Thyroid gland (tissue), 4 donors: ENCODE measurements at regions not wholly inside any gene's neighbourhood (a gene's known extent, or its start where the extent isn't known, plus 50 kb on each side); places are given as distances from the start of the nearest gene placed in this dataset.

Experiments
- DNase-seq, 2 donors: peaks; one replicate each; pipeline ENCODE4 v3.0.0-alpha.2; 2019
- H3K27ac ChIP-seq, 3 donors: fragments of 200-600 bp; sonication (generic); 1 replicate in 2 of 3; 2 replicates in 1 of 3; pipeline ENCODE4 v1.5.1; 2016 to 2019; ENCODE audit warnings: mild to moderate bottlenecking in 1 of 3, moderate library complexity in 1 of 3
- H3K27me3 ChIP-seq: fragments of 200-600 bp; sonication (generic); one replicate; pipeline ENCODE4 v1.5.1; 2019
- H3K36me3 ChIP-seq, 2 donors: fragments of 200-600 bp; sonication (generic); one replicate each; pipeline ENCODE4 v1.5.1; 2016 to 2019
- H3K4me1 ChIP-seq, 2 donors: fragments of 200-600 bp; sonication (generic); one replicate each; pipeline ENCODE4 v1.5.1; 2017 to 2019
- H3K4me3 ChIP-seq, 3 donors: fragments of 200-600 bp; sonication (generic); replicated peaks in 1 of 3; 1 replicate in 2 of 3; 2 replicates in 1 of 3; pipeline ENCODE4 v1.5.1; 2016; ENCODE audit warnings: mild to moderate bottlenecking in 1 of 3
- H3K9me3 ChIP-seq: fragments of 200-600 bp; sonication (generic); one replicate; pipeline ENCODE4 v1.5.1; 2017
- POLR2A ChIP-seq, 2 donors: fragments of 450-650 bp; IDR thresholded peaks; one replicate each; pipeline ENCODE4 v1.6.1; 2017; ENCODE audit warnings: antibody characterized with exemption in 2 of 2, mild to moderate bottlenecking in 2 of 2, moderate library complexity in 1 of 2
- WGBS, 2 donors: methylation state at CpG; one replicate each; pipeline ENCODE4 v1.1.5; 2017; 5-methylcytosine and 5-hydroxymethylcytosine counted together
- intact Hi-C: fragments of 100-400 bp; cut with DNase I; formaldehyde crosslinking; loops from one replicate; pipeline ENCODE4 v1.15.1; 2023
- TF ChIP-seq, protein P1 (sequence below), 6 experiments: fragments of 200-600 bp in 3 of 6; fragments of 450-650 bp in 3 of 6; sonication (generic) in 3 of 6; IDR thresholded peaks; one replicate each; pipeline ENCODE4 v1.5.1; 2016 to 2019; ENCODE audit warnings: antibody characterized with exemption in 6 of 6, mild to moderate bottlenecking in 2 of 6, inconsistent platforms in 1 of 6, moderate library complexity in 1 of 6

GRCh38 chr3:72288955-72289691 is 504.2 kb upstream of the PROK2 start:
- TF ChIP-seq POLR2A (IDR thresholded peaks at IDR 0.05), result no peak
- TF ChIP-seq, protein P1, sequence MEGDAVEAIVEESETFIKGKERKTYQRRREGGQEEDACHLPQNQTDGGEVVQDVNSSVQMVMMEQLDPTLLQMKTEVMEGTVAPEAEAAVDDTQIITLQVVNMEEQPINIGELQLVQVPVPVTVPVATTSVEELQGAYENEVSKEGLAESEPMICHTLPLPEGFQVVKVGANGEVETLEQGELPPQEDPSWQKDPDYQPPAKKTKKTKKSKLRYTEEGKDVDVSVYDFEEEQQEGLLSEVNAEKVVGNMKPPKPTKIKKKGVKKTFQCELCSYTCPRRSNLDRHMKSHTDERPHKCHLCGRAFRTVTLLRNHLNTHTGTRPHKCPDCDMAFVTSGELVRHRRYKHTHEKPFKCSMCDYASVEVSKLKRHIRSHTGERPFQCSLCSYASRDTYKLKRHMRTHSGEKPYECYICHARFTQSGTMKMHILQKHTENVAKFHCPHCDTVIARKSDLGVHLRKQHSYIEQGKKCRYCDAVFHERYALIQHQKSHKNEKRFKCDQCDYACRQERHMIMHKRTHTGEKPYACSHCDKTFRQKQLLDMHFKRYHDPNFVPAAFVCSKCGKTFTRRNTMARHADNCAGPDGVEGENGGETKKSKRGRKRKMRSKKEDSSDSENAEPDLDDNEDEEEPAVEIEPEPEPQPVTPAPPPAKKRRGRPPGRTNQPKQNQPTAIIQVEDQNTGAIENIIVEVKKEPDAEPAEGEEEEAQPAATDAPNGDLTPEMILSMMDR (IDR thresholded peaks at IDR 0.05), result no peak
- intact Hi-C loops, result no loop called here
- no peaks in the 10 kb centered on the region for H3K36me3 ChIP-seq
- no peak overlapping the region for H3K27ac ChIP-seq
- no peak overlapping the region for H3K4me3 ChIP-seq
- peak; percentile 36 to 54 for DNase-seq
- no peaks in the 10 kb centered on the region for H3K9me3 ChIP-seq
- WGBS, 2 donors, result 31 to 34% methylated on average over 23 to 25 of the region's 25 CpGs
- no peaks in the 10 kb centered on the region for H3K27me3 ChIP-seq
- peaks cover 3 to 9% of the 10 kb centered on the region in 2 donors for H3K4me1 ChIP-seq

GRCh38 chr3:72287956-72288355 is 503.0 kb upstream of the PROK2 start:
- no peak overlapping the region for H3K4me3 ChIP-seq
- WGBS, 2 donors, result 30 to 36% methylated on average over 1 of the region's 1 CpG
- no peak overlapping the region for H3K27ac ChIP-seq
- H3K36me3 ChIP-seq, result no peaks in the 10 kb centered on the region
- TF ChIP-seq, protein P1 (IDR thresholded peaks at IDR 0.05), result no peak
- TF ChIP-seq POLR2A (IDR thresholded peaks at IDR 0.05), result no peak
- DNase-seq, result no peak
- H3K4me1 ChIP-seq, result peaks cover 3 to 9% of the 10 kb centered on the region in 2 donors
- H3K9me3 ChIP-seq, result no peaks in the 10 kb centered on the region
- H3K27me3 ChIP-seq, result no peaks in the 10 kb centered on the region
- intact Hi-C loops, result no loop called here

- H3K27me3 ChIP-seq, result no peaks in the 10 kb centered on the region
- no peak for DNase-seq
- H3K27ac ChIP-seq, result no peak overlapping the region
- 84 to 87% methylated on average over 3 of the region's 3 CpGs for WGBS, 2 donors
- H3K9me3 ChIP-seq, result no peaks in the 10 kb centered on the region
- intact Hi-C loops, result no loop called here
- no peaks in the 10 kb centered on the region for H3K36me3 ChIP-seq
- TF ChIP-seq, protein P1 (IDR thresholded peaks at IDR 0.05), result no peak
- TF ChIP-seq POLR2A (IDR thresholded peaks at IDR 0.05), result no peak
- H3K4me1 ChIP-seq, result peaks cover 3 to 9% of the 10 kb centered on the region in 2 donors
- no peak overlapping the region for H3K4me3 ChIP-seq
These were observed 500.6 kb upstream of the PROK2 start for GRCh38 chr3:72285502-72285901.

DNA sequence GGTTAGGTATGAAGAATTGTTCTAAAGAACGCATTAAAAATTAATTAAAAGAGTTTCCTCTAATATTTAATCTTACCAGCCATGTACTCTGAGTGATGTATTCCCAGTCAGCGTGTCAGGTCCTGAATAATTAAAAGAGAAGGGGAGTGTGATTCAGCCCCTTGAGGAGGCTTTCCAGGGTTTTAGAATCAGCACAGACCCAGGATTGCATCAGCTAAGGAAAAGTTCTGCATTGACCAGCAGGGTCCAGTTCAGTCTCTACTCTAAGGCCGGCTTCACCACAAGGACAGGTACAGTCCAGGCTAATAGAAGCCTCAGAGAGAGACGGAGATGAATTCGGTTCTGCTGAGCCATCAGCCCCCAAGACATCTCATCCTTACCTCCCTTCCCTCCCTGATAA is 499.5 kb upstream of the PROK2 start:
- no peak overlapping the region for H3K27ac ChIP-seq
- intact Hi-C loops, result no loop called here
- WGBS, 2 donors, result 76 to 92% methylated on average over 5 of the region's 5 CpGs
- DNase-seq, result no peak
- no peaks in the 10 kb centered on the region for H3K36me3 ChIP-seq
- TF ChIP-seq, protein P1 (IDR thresholded peaks at IDR 0.05), result no peak
- no peak for TF ChIP-seq POLR2A (IDR thresholded peaks at IDR 0.05)
- no peak overlapping the region for H3K4me3 ChIP-seq
- H3K27me3 ChIP-seq, result no peaks in the 10 kb centered on the region
- peaks cover 3 to 8% of the 10 kb centered on the region in 2 donors for H3K4me1 ChIP-seq
- H3K9me3 ChIP-seq, result no peaks in the 10 kb centered on the region

- DNase-seq, result no peak
These were observed 498.0 kb upstream of the PROK2 start for GRCh38 chr3:72282918-72283317.

More at GRCh38 chr3:72282918-72283317, 498.0 kb upstream of the PROK2 start:
- no peak for TF ChIP-seq POLR2A (IDR thresholded peaks at IDR 0.05)
- TF ChIP-seq, protein P1 (IDR thresholded peaks at IDR 0.05), result no peak
- Histone ChIP-seq H3K27ac (no peak overlapping the region), H3K9me3 (no peaks in the 10 kb centered on the region), H3K27me3 (no peaks in the 10 kb centered on the region), H3K4me3 (no peak overlapping the region), H3K36me3 (no peaks in the 10 kb centered on the region), H3K4me1 (no peaks in the 10 kb centered on the region)
- intact Hi-C loops, result no loop called here
- 85 to 91% methylated on average over 3 of the region's 3 CpGs for WGBS, 2 donors
